ENCODE measurements at regions not wholly inside any gene's neighbourhood (a gene's known extent, or its start where the extent isn't known, plus 50 kb on each side); places are given as distances from the start of the nearest gene placed in this dataset.

GRCh38 chr2:15865923-15866322 is 74.4 kb upstream of the MYCN start:
- TF ChIP-seq EZH2 (IDR thresholded peaks at IDR 0.05; ENCODE audit: borderline replicate concordance, insufficient read depth, low read length, poor library complexity, severe bottlenecking) (no peak), TAF1 (IDR thresholded peaks at IDR 0.05; ENCODE audit: low read depth) (no peak), CTCF (IDR thresholded peaks at IDR 0.05; ENCODE audit: poor library complexity, severe bottlenecking) (no peak)
